ENCODE measurements at regions not wholly inside any gene's neighbourhood (a gene's known extent, or its start where the extent isn't known, plus 50 kb on each side); places are given as distances from the start of the nearest gene placed in this dataset.

GRCh38 chr6:4189249-4189648 lies 53.9 kb upstream of the ECI2 start:
- no peak for DNase-seq (ENCODE audit: low read depth, low spot score)
- Histone ChIP-seq H3K4me3 (ENCODE audit: low read depth, low read length) (no peak overlapping the region), H3K27me3 (ENCODE audit: control insufficient read depth, insufficient read depth, low read length) (peaks cover 6% of the 10 kb centered on the region), H3K27ac (ENCODE audit: low read depth, low read length) (no peak overlapping the region), H3K9me3 (ENCODE audit: control insufficient read depth, insufficient read depth, low read length) (peaks cover 9% of the 10 kb centered on the region; the same call in 1 of the 2 replicates)
- POLR2A ChIA-PET, result interaction anchor here (0.6 kb wide), 1 partner anchor 708 kb away, joined by 6 read pairs; no protein-coding TSS in a partner anchor
- TF ChIP-seq, protein P1, sequence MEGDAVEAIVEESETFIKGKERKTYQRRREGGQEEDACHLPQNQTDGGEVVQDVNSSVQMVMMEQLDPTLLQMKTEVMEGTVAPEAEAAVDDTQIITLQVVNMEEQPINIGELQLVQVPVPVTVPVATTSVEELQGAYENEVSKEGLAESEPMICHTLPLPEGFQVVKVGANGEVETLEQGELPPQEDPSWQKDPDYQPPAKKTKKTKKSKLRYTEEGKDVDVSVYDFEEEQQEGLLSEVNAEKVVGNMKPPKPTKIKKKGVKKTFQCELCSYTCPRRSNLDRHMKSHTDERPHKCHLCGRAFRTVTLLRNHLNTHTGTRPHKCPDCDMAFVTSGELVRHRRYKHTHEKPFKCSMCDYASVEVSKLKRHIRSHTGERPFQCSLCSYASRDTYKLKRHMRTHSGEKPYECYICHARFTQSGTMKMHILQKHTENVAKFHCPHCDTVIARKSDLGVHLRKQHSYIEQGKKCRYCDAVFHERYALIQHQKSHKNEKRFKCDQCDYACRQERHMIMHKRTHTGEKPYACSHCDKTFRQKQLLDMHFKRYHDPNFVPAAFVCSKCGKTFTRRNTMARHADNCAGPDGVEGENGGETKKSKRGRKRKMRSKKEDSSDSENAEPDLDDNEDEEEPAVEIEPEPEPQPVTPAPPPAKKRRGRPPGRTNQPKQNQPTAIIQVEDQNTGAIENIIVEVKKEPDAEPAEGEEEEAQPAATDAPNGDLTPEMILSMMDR (IDR thresholded peaks at IDR 0.05; ENCODE audit: low read depth, low read length), result no peak
- CTCF ChIA-PET, result interaction anchor here (2.1 kb wide), 1 partner anchor 21 kb away, joined by 5 read pairs; no protein-coding TSS in a partner anchor

- Histone ChIP-seq H3K27me3 (ENCODE audit: control insufficient read depth, insufficient read depth, low read length) (peaks cover 6% of the 10 kb centered on the region), H3K4me3 (ENCODE audit: low read depth, low read length) (no peak overlapping the region), H3K9me3 (ENCODE audit: control insufficient read depth, insufficient read depth, low read length) (peaks cover 9% of the 10 kb centered on the region; the same call in 1 of the 2 replicates), H3K27ac (ENCODE audit: low read depth, low read length) (no peak overlapping the region)
- POLR2A ChIA-PET, result interaction anchor here (0.6 kb wide), 1 partner anchor 709 kb away, joined by 6 read pairs; no protein-coding TSS in a partner anchor
- DNase-seq (ENCODE audit: low read depth, low spot score), result no peak
- TF ChIP-seq, protein P1 (IDR thresholded peaks at IDR 0.05; ENCODE audit: low read depth, low read length), result no peak
- CTCF ChIA-PET, result interaction anchor here (1.2 to 2.1 kb wide), 2 partner anchors 21 to 22 kb away, joined by 3 to 5 read pairs; no protein-coding TSS in a partner anchor
These were observed 53.4 kb upstream of the ECI2 start for GRCh38 chr6:4188801-4189200.

DNA sequence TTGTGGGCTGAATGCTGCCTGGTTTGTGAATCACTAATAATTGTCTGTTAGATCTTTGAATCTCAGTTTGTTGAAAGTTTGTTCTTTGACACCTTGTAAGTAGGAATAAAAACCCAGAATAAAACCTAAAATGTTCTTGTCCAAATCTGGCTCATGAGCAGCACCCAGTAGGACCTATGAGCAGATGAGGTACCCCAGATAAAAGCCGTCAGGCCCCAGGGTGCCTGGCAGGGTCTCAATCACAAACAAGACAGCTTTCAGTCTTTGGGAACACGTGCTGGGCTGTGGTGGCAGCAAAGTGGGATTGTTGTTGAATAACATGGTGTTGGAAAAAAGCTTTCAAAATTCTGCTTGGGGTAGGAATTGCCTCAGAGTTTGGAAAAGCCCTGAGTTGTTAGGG lies 52.1 kb upstream of the ECI2 start:
- CTCF ChIA-PET, result interaction anchor here (1.2 kb wide), 1 partner anchor 23 kb away, joined by 3 read pairs; no protein-coding TSS in a partner anchor
- Histone ChIP-seq H3K27me3 (ENCODE audit: control insufficient read depth, insufficient read depth, low read length) (peaks cover 6% of the 10 kb centered on the region), H3K27ac (ENCODE audit: low read depth, low read length) (no peak overlapping the region), H3K9me3 (ENCODE audit: control insufficient read depth, insufficient read depth, low read length) (peaks cover 9% of the 10 kb centered on the region; the same call in 1 of the 2 replicates), H3K4me3 (ENCODE audit: low read depth, low read length) (no peak overlapping the region)
- TF ChIP-seq, protein P1 (IDR thresholded peaks at IDR 0.05; ENCODE audit: low read depth, low read length), result no peak
- POLR2A ChIA-PET, result no interaction called here
- no peak for DNase-seq (ENCODE audit: low read depth, low spot score)

- TF ChIP-seq, protein P1 (IDR thresholded peaks at IDR 0.05; ENCODE audit: low read depth, low read length), result no peak
- Histone ChIP-seq H3K27ac (ENCODE audit: low read depth, low read length) (no peak overlapping the region), H3K4me3 (ENCODE audit: low read depth, low read length) (no peak overlapping the region), H3K9me3 (ENCODE audit: control insufficient read depth, insufficient read depth, low read length) (peaks cover 6% of the 10 kb centered on the region; the same call in 1 of the 2 replicates), H3K27me3 (ENCODE audit: control insufficient read depth, insufficient read depth, low read length) (peaks cover 9% of the 10 kb centered on the region)
- POLR2A ChIA-PET, result no interaction called here
- no peak for DNase-seq (ENCODE audit: low read depth, low spot score)
- CTCF ChIA-PET, result no interaction called here
These were observed 51.0 kb upstream of the ECI2 start for GRCh38 chr6:4186385-4186784.

- CTCF ChIA-PET, result no interaction called here
These were observed 50.5 kb upstream of the ECI2 start for GRCh38 chr6:4185846-4186245.

More at GRCh38 chr6:4185846-4186245, 50.5 kb upstream of the ECI2 start:
- Histone ChIP-seq H3K27ac (ENCODE audit: low read depth, low read length) (no peak overlapping the region), H3K9me3 (ENCODE audit: control insufficient read depth, insufficient read depth, low read length) (peaks cover 3% of the 10 kb centered on the region; the same call in 1 of the 2 replicates), H3K4me3 (ENCODE audit: low read depth, low read length) (no peak overlapping the region), H3K27me3 (ENCODE audit: control insufficient read depth, insufficient read depth, low read length) (peaks cover 9% of the 10 kb centered on the region)
- POLR2A ChIA-PET, result no interaction called here
- TF ChIP-seq, protein P1 (IDR thresholded peaks at IDR 0.05; ENCODE audit: low read depth, low read length), result no peak
- no peak for DNase-seq (ENCODE audit: low read depth, low spot score)
